GM23338 (cell line): ENCODE measurements at regions not wholly inside any gene's neighbourhood (a gene's known extent, or its start where the extent isn't known, plus 50 kb on each side); places are given as distances from the start of the nearest gene placed in this dataset.

Experiments used
- ATAC-seq: fragments of 200-7000 bp; cut with Tn5 transposase; 3 replicates; pipeline ENCODE4 v1.9.1; 2020
- DNase-seq: peaks from one replicate; pipeline ENCODE4 v3.0.0-alpha.2; 2015; ENCODE audit warnings: low spot score
- H2AFZ ChIP-seq: fragments of 200-600 bp; sonication (generic); 2 replicates; pipeline ENCODE4 v1.8.0; 2016; ENCODE audit warnings: antibody characterized with exemption, mild to moderate bottlenecking, moderate library complexity
- H3F3A ChIP-seq: fragments of 200-600 bp; sonication (generic); replicated peaks from 2 replicates; pipeline ENCODE4 v1.8.0; 2017; ENCODE audit warnings: antibody characterized with exemption, mixed run types, low read depth
- H3K27ac ChIP-seq: fragments of 200-600 bp; sonication (generic); 2 replicates; pipeline ENCODE4 v1.6.1; 2016; ENCODE audit warnings: low read depth
- H3K27me3 ChIP-seq: fragments of 200-600 bp; sonication (generic); 2 replicates; pipeline ENCODE4 v1.8.0; 2016; ENCODE audit warnings: mild to moderate bottlenecking, mixed run types, moderate library complexity; ENCODE audit not compliant: insufficient read depth
- H3K36me3 ChIP-seq: fragments of 200-600 bp; sonication (generic); 2 replicates; pipeline ENCODE4 v1.8.0; 2016; ENCODE audit warnings: mild to moderate bottlenecking; ENCODE audit not compliant: insufficient read depth
- H3K4me1 ChIP-seq: fragments of 200-600 bp; sonication (generic); 2 replicates; pipeline ENCODE4 v1.8.0; 2016; ENCODE audit warnings: mild to moderate bottlenecking, moderate library complexity; ENCODE audit not compliant: insufficient read depth
- H3K4me2 ChIP-seq: fragments of 200-600 bp; sonication (generic); 2 replicates; pipeline ENCODE4 v1.7.1; 2017; ENCODE audit warnings: mixed run types
- H3K4me3 ChIP-seq: fragments of 200-600 bp; sonication (generic); 2 replicates; pipeline ENCODE4 v1.6.1; 2016; ENCODE audit warnings: mixed run types
- H3K79me2 ChIP-seq: fragments of 200-600 bp; sonication (generic); replicated peaks from 2 replicates; pipeline ENCODE4 v1.8.0; 2017; ENCODE audit warnings: mild to moderate bottlenecking; ENCODE audit not compliant: insufficient read depth
- H3K9me2 ChIP-seq: fragments of 200-600 bp; sonication (generic); 2 replicates; pipeline ENCODE4 v1.8.0; 2017; ENCODE audit not compliant: insufficient read depth
- H4K20me1 ChIP-seq: fragments of 200-600 bp; sonication (generic); replicated peaks from 2 replicates; pipeline ENCODE4 v1.8.0; 2017; ENCODE audit warnings: mild to moderate bottlenecking; ENCODE audit not compliant: insufficient read depth
- H3K27ac Mint-ChIP-seq: 2 replicates; pipeline ENCODE4 v1.8.0; 2020; ENCODE audit warnings: inconsistent platforms, mild to moderate bottlenecking, moderate library complexity, mixed read lengths
- H3K27me3 Mint-ChIP-seq: 3 replicates; pipeline ENCODE4 v1.8.0; 2022; ENCODE audit warnings: low read depth, mild to moderate bottlenecking, moderate library complexity, mixed read lengths, inconsistent platforms; ENCODE audit not compliant: insufficient read depth, poor library complexity
- H3K36me3 Mint-ChIP-seq: 3 replicates; pipeline ENCODE4 v1.8.0; 2021; ENCODE audit warnings: low read depth, mild to moderate bottlenecking, inconsistent platforms, moderate library complexity, mixed read lengths
- H3K4me1 Mint-ChIP-seq: 3 replicates; pipeline ENCODE4 v1.8.0; 2020; ENCODE audit warnings: mild to moderate bottlenecking, inconsistent platforms, mixed read lengths
- H3K4me3 Mint-ChIP-seq: 3 replicates; pipeline ENCODE4 v1.8.0; 2021; ENCODE audit warnings: moderate library complexity, mild to moderate bottlenecking, inconsistent platforms, mixed read lengths
- H3K9me3 Mint-ChIP-seq: 3 replicates; pipeline ENCODE4 v1.8.0; 2020; ENCODE audit warnings: moderate library complexity, mild to moderate bottlenecking, inconsistent platforms, mixed read lengths
- CREB1 ChIP-seq: fragments of 250-450 bp; sonication (Bioruptor Pico); IDR thresholded peaks from 2 replicates; pipeline ENCODE4 v1.5.0; 2020; ENCODE audit warnings: low read depth, mild to moderate bottlenecking, moderate library complexity
- EZH2 ChIP-seq: fragments of 200-600 bp; sonication (generic); IDR thresholded peaks from one replicate; pipeline ENCODE4 v1.8.0; 2017; ENCODE audit warnings: antibody characterized with exemption, mild to moderate bottlenecking, low read depth; ENCODE audit not compliant: unreplicated experiment
- EZH2phosphoT487 ChIP-seq: fragments of 200-600 bp; sonication (generic); IDR thresholded peaks from one replicate; pipeline ENCODE4 v1.8.1; 2018; ENCODE audit warnings: antibody characterized with exemption; ENCODE audit not compliant: unreplicated experiment
- JUNB ChIP-seq: IDR thresholded peaks from one replicate; pipeline ENCODE4 v1.6.1; 2016; ENCODE audit warnings: antibody characterized with exemption; ENCODE audit not compliant: unreplicated experiment
- NANOG ChIP-seq: IDR thresholded peaks from 2 replicates; pipeline ENCODE4 v1.6.1; 2016; ENCODE audit warnings: antibody characterized with exemption, borderline replicate concordance
- POLR2AphosphoS5 ChIP-seq: IDR thresholded peaks from 2 replicates; pipeline ENCODE4 v1.6.1; 2016; ENCODE audit warnings: antibody characterized with exemption, low read depth
- STAT1 ChIP-seq: IDR thresholded peaks from one replicate; pipeline ENCODE4 v1.6.1; 2016; ENCODE audit warnings: antibody characterized with exemption; ENCODE audit not compliant: unreplicated experiment
- ZNF114 ChIP-seq: fragments of 250-450 bp; sonication (Bioruptor Pico); IDR thresholded peaks from 2 replicates; pipeline ENCODE4 v1.5.0; 2020; ENCODE audit warnings: mild to moderate bottlenecking, moderate library complexity
- ZNF331 ChIP-seq: fragments of 250-450 bp; sonication (Bioruptor Pico); IDR thresholded peaks from 2 replicates; pipeline ENCODE4 v1.5.0; 2020; ENCODE audit warnings: low read depth, mild to moderate bottlenecking, moderate library complexity
- TF ChIP-seq, protein P1 (sequence below): IDR thresholded peaks from 2 replicates; pipeline ENCODE4 v1.6.1; 2016; ENCODE audit warnings: antibody characterized with exemption
- TF ChIP-seq, protein P2 (sequence below), 2 experiments: fragments of 200-600 bp in 1 of 2; sonication (generic) in 1 of 2; conservative IDR thresholded peaks; 2 replicates each; pipeline versions ENCODE4 v1.5.1 to v1.6.1; 2016 to 2017; ENCODE audit warnings: antibody characterized with exemption in 2 of 2, low read depth in 2 of 2, mild to moderate bottlenecking in 2 of 2, moderate library complexity in 1 of 2
- TF ChIP-seq, protein P3 (sequence below): IDR thresholded peaks from one replicate; pipeline ENCODE4 v1.6.1; 2018; ENCODE audit warnings: antibody characterized with exemption; ENCODE audit not compliant: unreplicated experiment

DNA sequence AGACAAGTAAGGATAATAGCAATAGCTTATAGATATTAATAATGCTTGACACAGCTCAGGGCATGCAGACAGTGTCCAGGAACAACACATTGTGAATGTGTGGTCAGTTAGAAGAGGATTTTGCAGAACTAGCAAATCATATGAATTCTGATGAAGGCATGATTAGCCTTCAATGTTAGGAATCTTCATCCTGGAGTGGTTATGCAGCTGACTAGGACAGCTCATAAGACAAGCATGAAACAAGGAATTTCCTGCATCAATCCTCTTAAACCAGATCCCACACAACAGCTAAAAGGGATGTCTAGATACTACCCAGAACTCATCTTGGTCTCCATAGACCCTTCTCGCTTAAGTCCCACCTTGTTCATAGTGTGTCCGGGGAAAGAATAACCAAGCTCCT, 499.0 kb upstream of the ATP11B start:
- Histone ChIP-seq H3K9me2 (peaks cover 6% of the 10 kb centered on the region; the same call in 1 of the 2 replicates), H2AFZ (no peak overlapping the region), H3F3A (no peaks in the 10 kb centered on the region), H3K36me3 (no peaks in the 10 kb centered on the region), H3K27me3 (no peaks in the 10 kb centered on the region), H4K20me1 (no peaks in the 10 kb centered on the region), H3K4me2 (no peak overlapping the region), H3K4me3 (no peak overlapping the region), H3K4me1 (no peaks in the 10 kb centered on the region), H3K79me2 (no peaks in the 10 kb centered on the region), H3K27ac (no peak overlapping the region)
- Mint-ChIP-seq H3K9me3 (no peaks in the 10 kb centered on the region), H3K27me3 (peaks cover 2% of the 10 kb centered on the region), H3K36me3 (no peaks in the 10 kb centered on the region), H3K4me3 (no peak overlapping the region), H3K4me1 (no peaks in the 10 kb centered on the region; the same call in 2 of the 3 replicates), H3K27ac (no peak overlapping the region)
- no peak for DNase-seq
- TF ChIP-seq EZH2phosphoT487, result no peak
- TF ChIP-seq ZNF114 (CRISPR knock-in tag), result no peak
- TF ChIP-seq ZNF331 (CRISPR knock-in tag), result no peak
- no peak for ATAC-seq

DNA sequence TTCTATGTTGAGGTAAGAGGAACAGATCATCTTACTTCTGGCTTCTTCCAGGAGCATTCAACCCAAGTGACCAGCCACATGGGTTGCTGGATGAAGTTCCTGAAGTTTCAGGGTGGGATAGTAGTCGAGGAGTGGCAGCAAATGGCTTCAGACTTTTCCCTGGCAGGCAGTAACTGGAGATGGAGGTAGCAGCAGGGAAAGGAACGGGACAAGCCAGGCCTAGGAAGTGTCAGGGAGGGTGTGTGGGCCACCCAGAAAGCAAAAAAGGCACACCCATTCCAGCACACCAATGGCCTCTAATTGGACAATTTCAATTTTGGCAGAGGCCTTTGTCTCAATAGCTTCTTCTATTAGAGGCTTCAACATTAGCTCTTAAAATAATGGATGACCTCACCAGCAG, 498.6 kb upstream of the ATP11B start:
- Histone ChIP-seq H4K20me1 (no peaks in the 10 kb centered on the region), H3K79me2 (no peaks in the 10 kb centered on the region), H3K27ac (no peak overlapping the region), H3K36me3 (no peaks in the 10 kb centered on the region), H2AFZ (no peak overlapping the region), H3K27me3 (no peaks in the 10 kb centered on the region), H3F3A (no peaks in the 10 kb centered on the region), H3K4me1 (no peaks in the 10 kb centered on the region), H3K9me2 (peaks cover 6% of the 10 kb centered on the region; the same call in 1 of the 2 replicates), H3K4me3 (no peak overlapping the region), H3K4me2 (no peak overlapping the region)
- Mint-ChIP-seq H3K27ac (no peak overlapping the region), H3K36me3 (no peaks in the 10 kb centered on the region), H3K4me1 (no peaks in the 10 kb centered on the region; the same call in 2 of the 3 replicates), H3K4me3 (no peak overlapping the region), H3K9me3 (no peaks in the 10 kb centered on the region), H3K27me3 (peaks cover 4% of the 10 kb centered on the region)
- no peak for ATAC-seq
- DNase-seq, result no peak
- TF ChIP-seq POLR2AphosphoS5, result no peak
- no peak for TF ChIP-seq EZH2
- TF ChIP-seq ZNF114 (CRISPR knock-in tag), result no peak
- TF ChIP-seq STAT1, result no peak
- TF ChIP-seq CREB1 (CRISPR knock-in tag), result no peak
- TF ChIP-seq, protein P1, sequence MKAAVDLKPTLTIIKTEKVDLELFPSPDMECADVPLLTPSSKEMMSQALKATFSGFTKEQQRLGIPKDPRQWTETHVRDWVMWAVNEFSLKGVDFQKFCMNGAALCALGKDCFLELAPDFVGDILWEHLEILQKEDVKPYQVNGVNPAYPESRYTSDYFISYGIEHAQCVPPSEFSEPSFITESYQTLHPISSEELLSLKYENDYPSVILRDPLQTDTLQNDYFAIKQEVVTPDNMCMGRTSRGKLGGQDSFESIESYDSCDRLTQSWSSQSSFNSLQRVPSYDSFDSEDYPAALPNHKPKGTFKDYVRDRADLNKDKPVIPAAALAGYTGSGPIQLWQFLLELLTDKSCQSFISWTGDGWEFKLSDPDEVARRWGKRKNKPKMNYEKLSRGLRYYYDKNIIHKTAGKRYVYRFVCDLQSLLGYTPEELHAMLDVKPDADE, result no peak
- TF ChIP-seq NANOG, result no peak
- TF ChIP-seq EZH2phosphoT487, result no peak
- TF ChIP-seq, protein P2, sequence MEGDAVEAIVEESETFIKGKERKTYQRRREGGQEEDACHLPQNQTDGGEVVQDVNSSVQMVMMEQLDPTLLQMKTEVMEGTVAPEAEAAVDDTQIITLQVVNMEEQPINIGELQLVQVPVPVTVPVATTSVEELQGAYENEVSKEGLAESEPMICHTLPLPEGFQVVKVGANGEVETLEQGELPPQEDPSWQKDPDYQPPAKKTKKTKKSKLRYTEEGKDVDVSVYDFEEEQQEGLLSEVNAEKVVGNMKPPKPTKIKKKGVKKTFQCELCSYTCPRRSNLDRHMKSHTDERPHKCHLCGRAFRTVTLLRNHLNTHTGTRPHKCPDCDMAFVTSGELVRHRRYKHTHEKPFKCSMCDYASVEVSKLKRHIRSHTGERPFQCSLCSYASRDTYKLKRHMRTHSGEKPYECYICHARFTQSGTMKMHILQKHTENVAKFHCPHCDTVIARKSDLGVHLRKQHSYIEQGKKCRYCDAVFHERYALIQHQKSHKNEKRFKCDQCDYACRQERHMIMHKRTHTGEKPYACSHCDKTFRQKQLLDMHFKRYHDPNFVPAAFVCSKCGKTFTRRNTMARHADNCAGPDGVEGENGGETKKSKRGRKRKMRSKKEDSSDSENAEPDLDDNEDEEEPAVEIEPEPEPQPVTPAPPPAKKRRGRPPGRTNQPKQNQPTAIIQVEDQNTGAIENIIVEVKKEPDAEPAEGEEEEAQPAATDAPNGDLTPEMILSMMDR (conservative IDR thresholded peaks at IDR 0.05; ENCODE audit: low read depth in 2 of 2), result no peak
- TF ChIP-seq, protein P3, sequence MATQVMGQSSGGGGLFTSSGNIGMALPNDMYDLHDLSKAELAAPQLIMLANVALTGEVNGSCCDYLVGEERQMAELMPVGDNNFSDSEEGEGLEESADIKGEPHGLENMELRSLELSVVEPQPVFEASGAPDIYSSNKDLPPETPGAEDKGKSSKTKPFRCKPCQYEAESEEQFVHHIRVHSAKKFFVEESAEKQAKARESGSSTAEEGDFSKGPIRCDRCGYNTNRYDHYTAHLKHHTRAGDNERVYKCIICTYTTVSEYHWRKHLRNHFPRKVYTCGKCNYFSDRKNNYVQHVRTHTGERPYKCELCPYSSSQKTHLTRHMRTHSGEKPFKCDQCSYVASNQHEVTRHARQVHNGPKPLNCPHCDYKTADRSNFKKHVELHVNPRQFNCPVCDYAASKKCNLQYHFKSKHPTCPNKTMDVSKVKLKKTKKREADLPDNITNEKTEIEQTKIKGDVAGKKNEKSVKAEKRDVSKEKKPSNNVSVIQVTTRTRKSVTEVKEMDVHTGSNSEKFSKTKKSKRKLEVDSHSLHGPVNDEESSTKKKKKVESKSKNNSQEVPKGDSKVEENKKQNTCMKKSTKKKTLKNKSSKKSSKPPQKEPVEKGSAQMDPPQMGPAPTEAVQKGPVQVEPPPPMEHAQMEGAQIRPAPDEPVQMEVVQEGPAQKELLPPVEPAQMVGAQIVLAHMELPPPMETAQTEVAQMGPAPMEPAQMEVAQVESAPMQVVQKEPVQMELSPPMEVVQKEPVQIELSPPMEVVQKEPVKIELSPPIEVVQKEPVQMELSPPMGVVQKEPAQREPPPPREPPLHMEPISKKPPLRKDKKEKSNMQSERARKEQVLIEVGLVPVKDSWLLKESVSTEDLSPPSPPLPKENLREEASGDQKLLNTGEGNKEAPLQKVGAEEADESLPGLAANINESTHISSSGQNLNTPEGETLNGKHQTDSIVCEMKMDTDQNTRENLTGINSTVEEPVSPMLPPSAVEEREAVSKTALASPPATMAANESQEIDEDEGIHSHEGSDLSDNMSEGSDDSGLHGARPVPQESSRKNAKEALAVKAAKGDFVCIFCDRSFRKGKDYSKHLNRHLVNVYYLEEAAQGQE, result no peak
- TF ChIP-seq JUNB, result no peak
